Stomach (tissue), 4 donors: ENCODE measurements at regions not wholly inside any gene's neighbourhood (a gene's known extent, or its start where the extent isn't known, plus 50 kb on each side); places are given as distances from the start of the nearest gene placed in this dataset.

ENCODE experiments used
- EP300 ChIP-seq: sonication (generic); formaldehyde crosslinking; IDR thresholded peaks from one replicate; pipeline ENCODE4 v1.6.1; 2017; ENCODE audit warnings: antibody characterized with exemption
- POLR2A ChIP-seq, 4 donors: fragments of 450-650 bp; IDR thresholded peaks; one replicate each; pipeline ENCODE4 v1.6.1; 2016; ENCODE audit warnings: antibody characterized with exemption in 4 of 4, control low read depth in 2 of 4, mild to moderate bottlenecking in 1 of 4, moderate library complexity in 1 of 4
- POLR2AphosphoS5 ChIP-seq, 3 donors: sonication (generic); formaldehyde crosslinking; IDR thresholded peaks; one replicate each; pipeline ENCODE4 v1.6.1; 2016; ENCODE audit warnings: antibody characterized with exemption in 3 of 3
- TF ChIP-seq, protein P1 (sequence below), 7 experiments: fragments of 450-650 bp in 4 of 7; fragments of 200-600 bp in 3 of 7; sonication (generic) in 3 of 7; IDR thresholded peaks; one replicate each; pipeline ENCODE4 v1.5.1; 2016 to 2019; ENCODE audit warnings: antibody characterized with exemption in 7 of 7, control low read depth in 2 of 7, mild to moderate bottlenecking in 1 of 7

DNA sequence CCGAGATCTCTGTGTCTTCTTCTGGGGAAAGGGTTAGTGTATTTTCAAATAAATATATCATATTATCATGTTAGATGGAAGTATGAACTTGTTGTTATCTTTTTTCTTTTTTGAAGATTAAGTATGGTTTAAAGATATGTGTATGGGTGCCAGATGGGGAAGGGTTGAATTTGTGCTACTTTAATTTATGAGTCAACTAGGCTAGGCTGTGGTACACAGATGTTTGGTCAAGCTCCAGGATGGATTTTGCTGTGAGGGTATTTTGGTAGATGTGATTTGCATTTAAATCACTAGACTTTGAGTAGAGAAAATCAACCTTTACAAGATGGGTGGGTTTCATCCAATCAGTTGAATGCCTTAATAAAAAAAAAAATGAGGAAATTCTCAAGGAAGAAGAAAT lies 886.6 kb upstream of the ADGRB3 start:
- TF ChIP-seq POLR2A (IDR thresholded peaks at IDR 0.05) (no peak), POLR2AphosphoS5 (IDR thresholded peaks at IDR 0.05) (no peak), EP300 (no peak)
- TF ChIP-seq, protein P1, sequence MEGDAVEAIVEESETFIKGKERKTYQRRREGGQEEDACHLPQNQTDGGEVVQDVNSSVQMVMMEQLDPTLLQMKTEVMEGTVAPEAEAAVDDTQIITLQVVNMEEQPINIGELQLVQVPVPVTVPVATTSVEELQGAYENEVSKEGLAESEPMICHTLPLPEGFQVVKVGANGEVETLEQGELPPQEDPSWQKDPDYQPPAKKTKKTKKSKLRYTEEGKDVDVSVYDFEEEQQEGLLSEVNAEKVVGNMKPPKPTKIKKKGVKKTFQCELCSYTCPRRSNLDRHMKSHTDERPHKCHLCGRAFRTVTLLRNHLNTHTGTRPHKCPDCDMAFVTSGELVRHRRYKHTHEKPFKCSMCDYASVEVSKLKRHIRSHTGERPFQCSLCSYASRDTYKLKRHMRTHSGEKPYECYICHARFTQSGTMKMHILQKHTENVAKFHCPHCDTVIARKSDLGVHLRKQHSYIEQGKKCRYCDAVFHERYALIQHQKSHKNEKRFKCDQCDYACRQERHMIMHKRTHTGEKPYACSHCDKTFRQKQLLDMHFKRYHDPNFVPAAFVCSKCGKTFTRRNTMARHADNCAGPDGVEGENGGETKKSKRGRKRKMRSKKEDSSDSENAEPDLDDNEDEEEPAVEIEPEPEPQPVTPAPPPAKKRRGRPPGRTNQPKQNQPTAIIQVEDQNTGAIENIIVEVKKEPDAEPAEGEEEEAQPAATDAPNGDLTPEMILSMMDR (IDR thresholded peaks at IDR 0.05), result no peak
